Epithelial cell of proximal tubule (primary cell): ENCODE measurements at regions not wholly inside any gene's neighbourhood (a gene's known extent, or its start where the extent isn't known, plus 50 kb on each side); places are given as distances from the start of the nearest gene placed in this dataset.

Experiments used
- DNase-seq: peaks from one replicate; pipeline ENCODE4 v3.0.0-alpha.2; 2011; ENCODE audit warnings: low read depth
- H3K4me3 ChIP-seq: 2 replicates; pipeline ENCODE4 v1.5.1; 2011; ENCODE audit warnings: low read depth, mild to moderate bottlenecking, low read length
- CTCF ChIP-seq: conservative IDR thresholded peaks from 2 replicates; pipeline ENCODE4 v1.5.1; 2012; ENCODE audit warnings: low read depth, mild to moderate bottlenecking, low read length

GRCh38 chr10:91567815-91568214, 65.1 kb downstream of the PPP1R3C start:
- no peak overlapping the region for H3K4me3 ChIP-seq
- TF ChIP-seq CTCF = no peak
- peak; percentile 59 for DNase-seq

GRCh38 chr10:91566115-91566514, 66.8 kb downstream of the PPP1R3C start:
- DNase-seq = no peak
- H3K4me3 ChIP-seq = no peak overlapping the region
- TF ChIP-seq CTCF = no peak

GRCh38 chr10:91565226-91565625, 67.6 kb downstream of the PPP1R3C start:
- no peak overlapping the region for H3K4me3 ChIP-seq
- no peak for TF ChIP-seq CTCF
- no peak for DNase-seq

- no peak for DNase-seq
- TF ChIP-seq CTCF = no peak
- H3K4me3 ChIP-seq = no peak overlapping the region
Observed at GRCh38 chr10:91564508-91564907, 68.4 kb downstream of the PPP1R3C start.
